Brain microvascular endothelial cell (primary cell): ENCODE measurements at regions not wholly inside any gene's neighbourhood (a gene's known extent, or its start where the extent isn't known, plus 50 kb on each side); places are given as distances from the start of the nearest gene placed in this dataset.

Experiments used
- DNase-seq: peaks from one replicate; pipeline ENCODE4 v3.0.0-alpha.2; 2020
- H3K27ac ChIP-seq: fragments of 250-450 bp; sonication (Bioruptor Pico); 2 replicates; pipeline ENCODE4 v1.5.1; 2020; ENCODE audit warnings: mild to moderate bottlenecking, moderate library complexity
- H3K27me3 ChIP-seq: fragments of 250-450 bp; sonication (Bioruptor Pico); replicated peaks from 2 replicates; pipeline ENCODE4 v1.5.1; 2020; ENCODE audit warnings: mild to moderate bottlenecking
- H3K36me3 ChIP-seq: fragments of 250-450 bp; sonication (Bioruptor Pico); replicated peaks from 2 replicates; pipeline ENCODE4 v1.5.1; 2020; ENCODE audit warnings: mild to moderate bottlenecking
- H3K4me3 ChIP-seq: 2 replicates; pipeline ENCODE4 v1.5.1; 2011; ENCODE audit warnings: low read depth, mild to moderate bottlenecking, control low read depth, low read length, moderate library complexity
- in situ Hi-C: cut with HindIII; loops from 2 replicates; pipeline ENCODE4 v1.10.0; 2017; ENCODE audit warnings: low sequenced_read_pairs, low pct_ligation_motif_present
- TF ChIP-seq, protein P1 (sequence below): IDR thresholded peaks from 2 replicates; pipeline ENCODE4 v1.5.1; 2011; ENCODE audit warnings: low read depth, mild to moderate bottlenecking, moderate library complexity, low read length, control low read depth, inconsistent platforms; ENCODE audit errors: missing control alignments

DNA sequence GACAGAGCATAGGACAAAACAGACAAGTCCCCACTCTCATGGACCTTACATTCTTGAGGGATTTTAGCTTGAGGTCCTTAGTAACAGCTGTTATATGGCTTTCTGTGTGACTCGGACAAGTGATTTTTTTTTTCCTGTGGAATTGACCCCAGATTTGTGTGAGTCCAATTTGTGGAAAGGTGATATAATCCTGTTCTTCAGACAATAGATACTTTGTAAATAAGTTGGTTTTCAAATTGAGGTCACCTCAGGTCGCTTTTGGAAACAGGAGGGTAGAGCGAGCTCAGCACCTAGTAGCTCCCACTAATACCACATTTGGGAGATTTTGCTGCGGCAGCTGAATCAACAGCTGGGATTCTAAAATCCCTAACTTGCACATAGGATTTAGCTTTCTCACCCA is 1008.8 kb downstream of the ADGRL3 start:
- Histone ChIP-seq H3K36me3 (no peaks in the 10 kb centered on the region), H3K27me3 (no peaks in the 10 kb centered on the region), H3K27ac (no peak overlapping the region), H3K4me3 (no peak overlapping the region)
- TF ChIP-seq, protein P1, sequence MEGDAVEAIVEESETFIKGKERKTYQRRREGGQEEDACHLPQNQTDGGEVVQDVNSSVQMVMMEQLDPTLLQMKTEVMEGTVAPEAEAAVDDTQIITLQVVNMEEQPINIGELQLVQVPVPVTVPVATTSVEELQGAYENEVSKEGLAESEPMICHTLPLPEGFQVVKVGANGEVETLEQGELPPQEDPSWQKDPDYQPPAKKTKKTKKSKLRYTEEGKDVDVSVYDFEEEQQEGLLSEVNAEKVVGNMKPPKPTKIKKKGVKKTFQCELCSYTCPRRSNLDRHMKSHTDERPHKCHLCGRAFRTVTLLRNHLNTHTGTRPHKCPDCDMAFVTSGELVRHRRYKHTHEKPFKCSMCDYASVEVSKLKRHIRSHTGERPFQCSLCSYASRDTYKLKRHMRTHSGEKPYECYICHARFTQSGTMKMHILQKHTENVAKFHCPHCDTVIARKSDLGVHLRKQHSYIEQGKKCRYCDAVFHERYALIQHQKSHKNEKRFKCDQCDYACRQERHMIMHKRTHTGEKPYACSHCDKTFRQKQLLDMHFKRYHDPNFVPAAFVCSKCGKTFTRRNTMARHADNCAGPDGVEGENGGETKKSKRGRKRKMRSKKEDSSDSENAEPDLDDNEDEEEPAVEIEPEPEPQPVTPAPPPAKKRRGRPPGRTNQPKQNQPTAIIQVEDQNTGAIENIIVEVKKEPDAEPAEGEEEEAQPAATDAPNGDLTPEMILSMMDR: no peak
- DNase-seq: no peak
- in situ Hi-C loops: no loop called here

DNA sequence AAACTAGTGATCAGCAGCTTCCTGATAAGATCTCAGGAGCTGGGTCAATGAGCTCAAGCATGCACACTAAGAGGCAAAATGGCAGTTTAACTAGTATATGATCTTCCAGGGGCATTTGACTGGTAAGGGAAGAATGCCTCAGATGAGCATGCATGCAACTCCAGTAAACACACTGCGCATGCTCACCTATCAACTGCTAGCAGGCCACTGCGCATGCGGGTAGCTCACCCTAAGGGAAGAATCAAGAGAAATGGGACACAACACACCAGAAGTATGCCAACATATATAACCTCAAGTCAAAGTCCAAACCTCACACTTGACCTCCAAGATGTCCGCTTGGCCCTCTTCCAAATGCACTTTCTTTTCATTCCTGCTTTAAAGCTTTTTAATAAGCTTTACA is 1004.0 kb downstream of the ADGRL3 start:
- TF ChIP-seq, protein P1: no peak
- in situ Hi-C loops: no loop called here
- Histone ChIP-seq H3K27me3 (no peaks in the 10 kb centered on the region), H3K4me3 (no peak overlapping the region), H3K36me3 (no peaks in the 10 kb centered on the region), H3K27ac (no peak overlapping the region)
- no peak for DNase-seq

DNA sequence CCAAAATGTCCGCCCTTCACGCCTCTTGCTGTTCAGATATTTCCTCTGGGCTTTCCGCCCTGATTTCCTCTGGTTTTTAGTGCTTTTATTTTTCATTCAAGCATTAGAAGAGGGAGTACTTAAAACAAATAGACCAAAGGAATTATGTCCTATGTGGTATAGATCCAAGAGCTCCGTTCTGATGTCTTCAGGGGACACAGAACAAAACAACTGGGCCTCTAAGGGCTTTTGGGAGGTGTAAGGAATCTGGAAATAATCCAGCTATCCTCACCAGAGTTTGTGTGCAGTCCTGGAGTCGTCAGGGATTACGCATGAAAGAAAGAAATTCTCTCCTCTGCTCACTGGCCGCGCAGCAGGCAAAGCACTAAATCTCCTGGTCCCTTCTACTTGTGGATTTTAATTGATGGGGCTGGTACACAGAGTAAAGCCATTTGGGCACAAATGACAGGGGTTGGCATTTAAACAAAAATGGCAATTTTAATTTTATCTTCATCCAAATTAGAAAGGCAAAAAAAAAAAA is 999.2 kb downstream of the ADGRL3 start:
- TF ChIP-seq, protein P1: no peak
- Histone ChIP-seq H3K27ac (no peak overlapping the region), H3K36me3 (no peaks in the 10 kb centered on the region), H3K27me3 (no peaks in the 10 kb centered on the region), H3K4me3 (no peak overlapping the region)
- DNase-seq: no peak
- in situ Hi-C loops: no loop called here

DNA sequence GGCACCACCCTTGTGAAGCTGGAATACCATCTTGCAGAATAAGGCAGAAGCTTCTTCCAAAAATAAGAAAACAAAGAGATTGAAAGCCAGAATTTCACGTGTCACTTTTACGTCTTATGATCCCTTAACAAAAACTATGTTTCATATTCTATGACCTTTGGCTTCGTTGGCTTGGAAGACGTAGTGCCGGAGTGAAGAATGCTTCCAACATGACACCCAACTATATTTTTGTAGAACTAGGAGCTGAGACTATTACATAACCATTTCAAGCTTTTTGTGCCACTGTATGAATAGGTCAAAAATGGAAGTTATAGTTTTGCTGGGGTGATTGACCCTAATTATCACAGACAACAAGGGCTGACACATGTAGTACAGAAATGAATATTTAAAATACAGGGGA is 996.2 kb downstream of the ADGRL3 start:
- H3K4me3 ChIP-seq: no peak overlapping the region
- no peaks in the 10 kb centered on the region for H3K27me3 ChIP-seq
- TF ChIP-seq, protein P1: no peak
- H3K36me3 ChIP-seq: no peaks in the 10 kb centered on the region
- no peak overlapping the region for H3K27ac ChIP-seq
- in situ Hi-C loops: no loop called here
- no peak for DNase-seq

DNA sequence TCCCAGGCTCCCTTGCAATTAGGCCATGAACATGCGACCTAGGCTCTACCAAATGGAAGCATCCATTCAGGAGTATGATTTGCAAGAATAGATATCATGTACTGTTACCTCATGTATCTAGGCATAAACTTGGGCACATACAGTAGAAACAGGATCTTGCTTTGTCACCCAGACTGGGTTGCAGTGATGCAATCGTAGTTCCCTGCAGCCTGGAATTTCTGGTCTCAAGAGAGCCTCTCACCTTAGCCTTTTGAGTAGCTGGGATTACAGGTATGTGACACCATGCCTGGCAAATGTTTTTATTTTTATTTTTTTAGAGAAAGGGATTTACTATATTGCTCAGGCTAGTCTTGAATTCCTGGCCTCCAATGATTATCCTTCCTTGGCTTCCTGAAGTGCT is 994.2 kb downstream of the ADGRL3 start:
- DNase-seq: no peak
- Histone ChIP-seq H3K36me3 (no peaks in the 10 kb centered on the region), H3K27ac (no peak overlapping the region), H3K4me3 (no peak overlapping the region), H3K27me3 (no peaks in the 10 kb centered on the region)
- TF ChIP-seq, protein P1: no peak
- in situ Hi-C loops: no loop called here

DNA sequence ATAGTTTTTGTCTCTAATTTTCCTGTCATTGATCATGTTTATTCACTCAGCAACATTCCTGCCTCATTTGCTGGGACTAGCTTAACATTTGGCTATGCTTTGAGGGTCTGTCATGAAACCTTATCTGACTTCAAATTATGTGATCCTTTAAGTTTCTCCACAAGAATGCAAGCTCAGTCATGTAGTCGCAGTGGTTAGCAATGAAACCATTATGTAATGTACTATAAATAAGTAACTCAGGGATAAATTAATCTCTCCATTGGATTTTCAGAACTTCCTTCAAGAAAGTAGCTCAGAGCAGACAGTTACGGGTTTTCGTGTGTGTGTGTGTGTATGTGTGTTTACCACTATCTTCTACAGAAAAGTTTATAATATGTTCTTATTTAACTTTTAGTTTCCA is 993.6 kb downstream of the ADGRL3 start:
- in situ Hi-C loops: no loop called here
- Histone ChIP-seq H3K27me3 (no peaks in the 10 kb centered on the region), H3K4me3 (no peak overlapping the region), H3K27ac (no peak overlapping the region), H3K36me3 (no peaks in the 10 kb centered on the region)
- TF ChIP-seq, protein P1: no peak
- DNase-seq: no peak
